Stimulated activated CD4-positive, alpha-beta T cell treated with anti-CD3 and anti-CD28 coated beads, Interleukin-12 subunit alpha, Interleukin-12 subunit beta, amount 100 ng/mL, for 4 hours (primary cell): ENCODE measurements at regions not wholly inside any gene's neighbourhood (a gene's known extent, or its start where the extent isn't known, plus 50 kb on each side); places are given as distances from the start of the nearest gene placed in this dataset.

Experiments used
- DNase-seq: peaks from one replicate; pipeline ENCODE4 v3.0.0-alpha.2; 2020

DNA sequence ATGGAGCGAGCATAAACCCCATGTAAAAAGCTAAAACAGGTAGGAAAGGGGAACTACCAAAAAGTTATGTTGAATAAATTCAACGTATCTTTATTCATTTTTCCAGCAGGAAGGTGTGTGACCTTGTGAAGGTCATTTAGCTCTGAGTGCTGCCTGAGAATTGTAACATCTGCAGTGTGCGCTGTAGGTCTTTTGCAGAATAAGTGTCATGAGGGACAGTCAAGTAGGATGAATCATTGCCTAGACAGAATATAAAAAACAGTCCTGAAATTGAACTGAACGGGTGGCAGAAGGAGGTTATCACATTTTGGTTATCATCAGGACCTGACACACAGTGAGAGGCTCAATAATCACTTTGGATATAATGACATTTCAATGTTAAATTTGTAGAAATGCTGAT, 334.8 kb upstream of the NOVA1 start:
- no peak for DNase-seq

- no peak for DNase-seq
Observed at GRCh38 chr14:26933431-26933830, 335.6 kb upstream of the NOVA1 start.

DNA sequence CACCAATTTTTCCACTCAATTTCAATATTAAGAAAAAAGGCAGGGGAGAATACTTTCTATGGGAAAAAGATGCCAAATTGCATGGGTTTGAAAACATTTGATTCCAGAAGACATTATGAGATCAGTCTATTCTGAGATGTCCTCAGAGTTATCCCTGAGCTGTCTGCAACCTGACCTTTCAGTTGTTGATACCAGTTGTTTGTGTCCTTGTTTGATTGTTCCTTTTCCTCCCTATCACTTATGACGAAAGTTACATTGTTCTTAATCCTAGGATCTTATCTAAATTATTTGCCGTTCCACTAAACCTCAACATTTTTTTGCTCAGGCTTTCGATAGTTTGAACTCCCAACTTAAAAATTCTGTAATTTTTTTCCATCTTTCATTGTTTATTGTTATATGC, 336.3 kb upstream of the NOVA1 start:
- DNase-seq: no peak

DNA sequence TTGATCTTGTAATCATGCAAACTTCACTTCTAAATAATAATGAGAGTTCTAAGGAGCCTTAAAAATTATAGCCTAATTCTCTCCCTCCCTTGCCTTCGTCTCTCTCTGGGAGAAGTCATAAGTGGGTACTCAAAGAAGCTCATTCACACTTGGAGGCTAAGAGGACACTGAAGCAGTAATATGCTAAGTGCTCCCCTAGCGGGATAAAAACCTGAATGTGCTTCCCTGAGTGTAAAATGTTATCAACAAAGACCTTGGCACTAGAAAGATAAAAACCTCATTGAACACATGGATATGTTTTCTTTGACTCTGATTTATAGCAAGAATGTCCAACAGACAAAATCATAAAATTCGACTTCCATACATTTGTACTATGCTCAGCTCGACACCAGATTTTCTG, 337.9 kb upstream of the NOVA1 start:
- no peak for DNase-seq

GRCh38 chr14:26938054-26938453, 340.2 kb upstream of the NOVA1 start:
- DNase-seq: no peak

DNA sequence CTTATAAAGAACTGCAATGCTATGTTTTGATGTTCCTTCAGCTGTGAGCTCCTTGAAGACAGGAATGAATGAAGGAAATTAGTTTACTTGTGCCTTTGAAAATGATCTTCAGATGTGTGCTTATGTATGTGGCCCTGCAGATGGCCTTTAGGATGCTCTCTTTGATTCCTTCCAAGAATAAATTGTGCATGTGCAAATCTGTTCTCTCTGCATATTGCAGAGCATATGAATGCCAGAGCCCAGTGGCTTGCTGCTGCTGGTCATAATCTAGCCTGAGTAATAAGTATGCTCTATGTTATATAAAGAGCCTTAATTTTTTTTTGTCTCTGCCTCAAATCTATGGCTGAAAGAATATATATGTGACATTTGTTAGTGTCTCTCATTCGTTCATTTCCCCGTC, 341.9 kb upstream of the NOVA1 start:
- DNase-seq: no peak

- no peak for DNase-seq
Observed at GRCh38 chr14:26941521-26941920, 343.7 kb upstream of the NOVA1 start.

DNA sequence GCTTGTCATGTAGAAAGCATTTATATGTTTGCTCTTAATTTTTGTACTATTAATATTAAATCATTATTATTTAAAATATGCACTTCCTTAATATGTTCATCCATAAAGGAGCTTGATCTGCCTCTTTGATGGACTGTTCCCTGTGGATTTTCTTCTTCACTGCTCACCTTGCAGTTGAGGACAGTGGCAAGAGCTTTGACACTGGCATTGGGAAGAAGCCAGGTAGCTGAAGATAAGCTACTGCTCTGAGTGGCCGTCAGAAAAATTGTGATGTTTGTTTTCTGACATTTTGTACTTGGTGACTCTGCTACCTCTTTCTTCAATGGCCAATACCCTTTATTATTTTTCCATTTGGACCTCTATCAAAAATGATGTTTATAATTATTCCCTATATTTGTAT, 349.4 kb upstream of the NOVA1 start:
- no peak for DNase-seq

GRCh38 chr14:26959437-26959836, 361.6 kb upstream of the NOVA1 start:
- no peak for DNase-seq

- DNase-seq: no peak
Observed at GRCh38 chr14:26959972-26960660, 362.3 kb upstream of the NOVA1 start.

GRCh38 chr14:26963711-26964110, 365.9 kb upstream of the NOVA1 start:
- DNase-seq: no peak

DNA sequence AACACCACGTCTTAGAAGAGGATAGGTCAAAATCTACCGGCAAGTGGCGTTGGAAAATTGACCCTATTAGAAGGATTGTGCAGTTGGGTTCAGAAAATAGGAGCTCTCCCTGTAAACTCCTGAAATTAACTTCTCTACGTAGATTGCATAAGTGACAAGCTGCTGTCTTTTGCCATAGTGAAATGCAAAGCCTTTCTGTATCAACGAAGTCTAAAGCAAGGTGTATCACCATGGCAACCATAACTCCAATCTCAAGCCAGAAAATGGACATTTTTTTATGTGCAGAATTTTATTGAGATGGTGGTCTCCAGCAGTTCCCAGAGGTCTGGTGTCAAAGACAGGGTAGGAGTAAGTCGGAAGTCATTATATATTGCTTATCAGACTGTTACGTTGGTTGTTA, 367.7 kb upstream of the NOVA1 start:
- DNase-seq: no peak

DNA sequence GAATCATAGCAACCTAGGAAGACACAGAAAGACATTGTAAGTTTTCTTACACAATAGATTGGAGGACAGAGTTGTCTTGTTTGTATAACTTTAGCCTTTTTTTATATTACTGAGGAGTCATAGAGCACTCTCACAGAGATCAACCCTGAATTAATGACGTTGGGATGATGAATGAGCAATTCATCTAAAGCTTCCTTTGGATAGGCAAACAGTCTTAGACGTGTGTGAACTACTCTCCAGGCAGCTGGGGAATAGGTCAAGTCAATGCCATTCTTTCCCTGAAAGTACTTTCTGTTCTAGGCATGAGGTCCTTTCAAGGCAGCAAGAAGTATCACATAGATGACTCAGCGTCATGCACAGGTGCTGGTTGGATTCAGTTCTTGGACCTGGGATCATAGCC, 369.1 kb upstream of the NOVA1 start:
- no peak for DNase-seq

- no peak for DNase-seq
Observed at GRCh38 chr14:26974965-26975364, 377.1 kb upstream of the NOVA1 start.

DNA sequence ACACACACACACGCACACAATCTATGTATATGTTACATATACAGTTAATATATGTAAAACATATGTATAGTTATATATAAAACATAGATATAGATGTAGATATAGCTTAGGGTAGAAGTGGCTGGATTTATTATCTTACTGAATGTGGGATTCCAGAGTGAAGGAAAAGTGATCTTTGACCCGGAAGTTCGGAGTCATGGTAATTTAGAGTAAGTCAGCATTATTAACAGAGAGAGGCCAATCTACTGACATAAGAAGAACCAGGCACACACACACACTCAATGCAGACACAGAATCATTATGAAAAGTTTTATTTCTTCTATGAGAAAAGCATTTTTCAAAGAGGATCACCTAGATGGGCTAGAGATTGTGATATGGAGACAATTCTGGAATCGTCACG, 384.2 kb upstream of the NOVA1 start:
- no peak for DNase-seq

- DNase-seq: no peak
Observed at GRCh38 chr14:26984311-26985177, 386.7 kb upstream of the NOVA1 start.

DNA sequence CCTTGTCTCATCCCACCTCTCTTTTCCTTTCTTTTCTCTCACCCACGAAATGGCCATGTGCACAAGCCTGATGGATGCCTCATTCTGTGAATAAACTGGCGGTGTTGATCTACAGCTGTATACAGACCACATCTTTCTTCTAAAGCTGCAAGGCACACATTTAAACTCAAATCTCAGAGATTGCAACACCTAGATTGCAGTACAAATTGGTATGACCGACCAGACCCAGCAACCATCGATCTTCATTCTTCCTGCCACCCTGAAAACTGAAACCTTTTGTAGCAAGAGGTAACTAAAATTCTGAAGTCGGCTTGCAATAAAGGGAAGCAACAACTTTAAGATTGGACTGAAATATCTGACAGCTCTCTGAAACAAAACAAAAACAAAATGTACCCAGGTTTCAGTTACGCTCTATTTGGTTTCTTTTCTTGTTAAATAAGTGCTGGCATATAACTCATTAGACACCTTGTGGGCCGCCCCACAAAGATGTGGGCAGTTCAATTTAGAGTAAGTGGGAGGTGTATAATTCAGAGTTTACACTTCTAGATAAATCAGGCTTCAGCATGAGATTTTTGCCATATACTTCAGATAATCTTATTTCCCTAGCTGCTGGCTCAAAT, 390.0 kb upstream of the NOVA1 start:
- DNase-seq: no peak

GRCh38 chr14:26990946-26991345, 393.1 kb upstream of the NOVA1 start:
- no peak for DNase-seq

GRCh38 chr14:26992403-26993115, 394.7 kb upstream of the NOVA1 start:
- no peak for DNase-seq

DNA sequence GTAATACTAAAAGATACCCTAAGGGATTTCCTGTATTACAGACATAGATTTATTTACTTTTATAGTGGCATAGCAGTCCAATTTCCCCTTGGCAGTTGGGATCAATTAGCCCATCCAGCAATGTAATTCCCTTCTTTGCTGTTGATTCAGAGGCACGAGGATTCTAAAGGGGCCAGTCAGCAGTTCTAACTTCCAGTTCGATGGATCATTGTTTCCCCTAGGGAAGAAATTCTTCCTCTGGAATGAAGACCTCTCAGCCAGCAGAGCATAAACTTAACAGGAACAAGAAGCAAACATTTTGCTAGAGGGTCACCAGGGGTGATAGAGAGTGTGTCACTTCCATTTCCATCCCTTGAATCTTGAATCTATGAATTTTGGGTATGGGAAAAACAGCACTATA, 395.7 kb upstream of the NOVA1 start:
- no peak for DNase-seq

DNA sequence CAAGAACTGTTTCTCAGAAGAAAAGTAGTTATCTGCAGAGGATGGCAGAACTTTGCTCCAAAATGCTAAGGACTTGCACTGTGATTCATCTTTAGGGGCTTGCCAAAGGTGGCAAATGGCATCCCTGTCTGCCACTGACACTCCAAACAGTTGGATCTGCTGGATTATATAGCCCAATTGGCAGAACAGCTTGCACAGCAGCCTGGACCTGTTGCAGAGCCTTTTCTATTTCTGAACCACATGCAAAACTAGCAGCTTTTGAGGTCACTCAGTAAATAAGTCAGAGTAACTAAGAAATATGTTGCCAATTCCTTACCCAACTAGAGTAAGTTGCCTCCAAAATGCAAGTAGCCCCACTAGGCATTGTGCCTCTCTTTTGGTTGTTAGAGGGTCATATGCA, 397.5 kb upstream of the NOVA1 start:
- DNase-seq: no peak

- DNase-seq: no peak
Observed at GRCh38 chr14:26996246-26996645, 398.4 kb upstream of the NOVA1 start.

DNA sequence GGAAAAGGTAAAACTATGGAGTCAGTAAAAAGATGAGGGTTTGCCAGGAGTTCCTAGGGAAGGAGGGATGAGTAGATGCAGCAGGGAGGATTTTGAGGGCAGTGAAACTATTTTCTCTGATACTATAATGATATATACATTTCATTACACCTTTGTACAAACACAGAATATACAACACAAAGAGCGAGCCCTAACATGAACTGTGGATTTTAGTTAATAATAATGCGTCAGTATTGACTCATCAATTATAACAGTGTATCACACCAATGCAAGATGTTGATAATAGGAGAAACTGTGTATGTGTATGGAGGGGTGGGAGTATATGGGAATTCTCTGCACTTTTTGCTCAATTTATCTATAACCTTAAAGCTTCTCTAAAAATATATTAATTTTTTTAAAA, 404.3 kb upstream of the NOVA1 start:
- DNase-seq: no peak

DNA sequence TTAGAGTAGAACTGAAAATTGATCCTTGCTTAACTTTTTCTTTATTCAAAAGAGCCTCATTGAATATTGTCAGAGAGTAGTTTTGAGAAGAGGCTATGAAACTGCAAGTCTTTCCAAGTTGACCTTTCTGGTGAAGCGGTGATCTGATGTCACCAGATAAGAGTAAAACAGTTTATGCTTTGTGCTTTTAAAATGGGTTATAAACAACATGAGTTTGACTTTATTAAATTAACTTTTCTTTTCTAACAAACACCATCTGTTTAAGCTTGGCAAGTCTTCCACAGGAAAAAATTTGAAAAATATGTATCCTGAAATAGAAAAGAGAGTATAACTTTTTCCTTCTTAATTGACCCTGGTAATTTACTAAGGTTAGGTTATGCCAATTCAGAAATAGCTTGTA, 408.7 kb upstream of the NOVA1 start:
- no peak for DNase-seq
